ENCODE measurements at regions not wholly inside any gene's neighbourhood (a gene's known extent, or its start where the extent isn't known, plus 50 kb on each side); places are given as distances from the start of the nearest gene placed in this dataset.

DNA sequence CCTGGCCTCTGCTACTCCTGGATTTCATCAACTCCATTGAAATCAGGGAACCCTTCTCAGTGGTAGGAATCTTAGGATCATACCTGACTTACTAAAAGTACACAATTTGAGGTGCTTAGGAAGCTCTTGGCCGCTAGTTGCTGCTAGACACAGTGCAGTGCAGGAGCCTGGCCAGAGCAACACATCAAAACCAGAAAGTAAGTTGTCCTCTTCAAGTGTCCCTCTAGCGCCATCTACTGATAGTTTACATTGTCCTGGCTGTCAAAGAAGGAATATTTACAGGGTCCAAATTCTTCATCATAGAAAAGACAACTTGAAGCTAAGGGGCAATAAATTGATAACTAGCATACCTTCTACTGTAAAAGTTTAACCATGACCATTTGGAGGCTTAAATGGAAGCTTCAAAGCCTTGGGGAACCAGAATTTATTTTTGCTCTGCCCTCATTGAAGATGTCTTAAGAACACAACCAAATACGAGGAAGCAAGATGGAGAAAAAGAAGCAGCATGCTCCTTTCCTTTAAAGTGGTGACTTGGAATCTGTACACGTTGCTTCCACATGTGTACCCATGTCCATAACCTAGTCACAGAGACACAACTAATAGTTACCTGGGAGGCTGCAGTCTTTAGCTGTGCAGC lies 889.1 kb upstream of the GCFC2 start:
- TF ChIP-seq, protein P1, sequence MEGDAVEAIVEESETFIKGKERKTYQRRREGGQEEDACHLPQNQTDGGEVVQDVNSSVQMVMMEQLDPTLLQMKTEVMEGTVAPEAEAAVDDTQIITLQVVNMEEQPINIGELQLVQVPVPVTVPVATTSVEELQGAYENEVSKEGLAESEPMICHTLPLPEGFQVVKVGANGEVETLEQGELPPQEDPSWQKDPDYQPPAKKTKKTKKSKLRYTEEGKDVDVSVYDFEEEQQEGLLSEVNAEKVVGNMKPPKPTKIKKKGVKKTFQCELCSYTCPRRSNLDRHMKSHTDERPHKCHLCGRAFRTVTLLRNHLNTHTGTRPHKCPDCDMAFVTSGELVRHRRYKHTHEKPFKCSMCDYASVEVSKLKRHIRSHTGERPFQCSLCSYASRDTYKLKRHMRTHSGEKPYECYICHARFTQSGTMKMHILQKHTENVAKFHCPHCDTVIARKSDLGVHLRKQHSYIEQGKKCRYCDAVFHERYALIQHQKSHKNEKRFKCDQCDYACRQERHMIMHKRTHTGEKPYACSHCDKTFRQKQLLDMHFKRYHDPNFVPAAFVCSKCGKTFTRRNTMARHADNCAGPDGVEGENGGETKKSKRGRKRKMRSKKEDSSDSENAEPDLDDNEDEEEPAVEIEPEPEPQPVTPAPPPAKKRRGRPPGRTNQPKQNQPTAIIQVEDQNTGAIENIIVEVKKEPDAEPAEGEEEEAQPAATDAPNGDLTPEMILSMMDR (IDR thresholded peaks at IDR 0.05; ENCODE audit: extremely low read depth in 1 of 2, insufficient read depth in 1 of 2, low read depth in 1 of 2, low read length in 2 of 2): peak; percentile 68 to 71
- TF ChIP-seq POLR2AphosphoS5 (IDR thresholded peaks at IDR 0.05; ENCODE audit: insufficient read depth, low read depth, low read length) (no peak), EZH2 (IDR thresholded peaks at IDR 0.05; ENCODE audit: borderline replicate concordance, low read depth, low read length, severe bottlenecking) (no peak), MYC (IDR thresholded peaks at IDR 0.05; ENCODE audit: low read depth, low read length) (no peak), POLR2A (IDR thresholded peaks at IDR 0.05; ENCODE audit: low read depth, low read length) (no peak)
- TF ChIP-seq, protein P2, sequence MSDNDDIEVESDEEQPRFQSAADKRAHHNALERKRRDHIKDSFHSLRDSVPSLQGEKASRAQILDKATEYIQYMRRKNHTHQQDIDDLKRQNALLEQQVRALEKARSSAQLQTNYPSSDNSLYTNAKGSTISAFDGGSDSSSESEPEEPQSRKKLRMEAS (IDR thresholded peaks at IDR 0.05; ENCODE audit: insufficient read depth, insufficient read length): no peak

All from endothelial cell of umbilical vein (primary cell).